ENCODE measurements at regions not wholly inside any gene's neighbourhood (a gene's known extent, or its start where the extent isn't known, plus 50 kb on each side); places are given as distances from the start of the nearest gene placed in this dataset.

GRCh38 chr5:145027286-145027685 lies 807.9 kb downstream of the PRELID2 start:
- ChIA-PET POLR2A (no interaction called here), CTCF (interaction anchor here (0.9 kb wide), 1 partner anchor 11 kb away, joined by 3 read pairs; no protein-coding TSS in a partner anchor)
- no peak overlapping the region for H3K27ac ChIP-seq (ENCODE audit: low read depth, low read length)
- DNase-seq (ENCODE audit: low read depth, low spot score) = no peak
- no peaks in the 10 kb centered on the region for H3K9me3 ChIP-seq (ENCODE audit: control insufficient read depth, insufficient read depth, low read length)
- H3K4me3 ChIP-seq (ENCODE audit: low read depth, low read length) = no peak overlapping the region
- TF ChIP-seq, protein P1, sequence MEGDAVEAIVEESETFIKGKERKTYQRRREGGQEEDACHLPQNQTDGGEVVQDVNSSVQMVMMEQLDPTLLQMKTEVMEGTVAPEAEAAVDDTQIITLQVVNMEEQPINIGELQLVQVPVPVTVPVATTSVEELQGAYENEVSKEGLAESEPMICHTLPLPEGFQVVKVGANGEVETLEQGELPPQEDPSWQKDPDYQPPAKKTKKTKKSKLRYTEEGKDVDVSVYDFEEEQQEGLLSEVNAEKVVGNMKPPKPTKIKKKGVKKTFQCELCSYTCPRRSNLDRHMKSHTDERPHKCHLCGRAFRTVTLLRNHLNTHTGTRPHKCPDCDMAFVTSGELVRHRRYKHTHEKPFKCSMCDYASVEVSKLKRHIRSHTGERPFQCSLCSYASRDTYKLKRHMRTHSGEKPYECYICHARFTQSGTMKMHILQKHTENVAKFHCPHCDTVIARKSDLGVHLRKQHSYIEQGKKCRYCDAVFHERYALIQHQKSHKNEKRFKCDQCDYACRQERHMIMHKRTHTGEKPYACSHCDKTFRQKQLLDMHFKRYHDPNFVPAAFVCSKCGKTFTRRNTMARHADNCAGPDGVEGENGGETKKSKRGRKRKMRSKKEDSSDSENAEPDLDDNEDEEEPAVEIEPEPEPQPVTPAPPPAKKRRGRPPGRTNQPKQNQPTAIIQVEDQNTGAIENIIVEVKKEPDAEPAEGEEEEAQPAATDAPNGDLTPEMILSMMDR (IDR thresholded peaks at IDR 0.05; ENCODE audit: low read depth, low read length) = no peak
- H3K27me3 ChIP-seq (ENCODE audit: control insufficient read depth, insufficient read depth, low read length) = no peaks in the 10 kb centered on the region

- Histone ChIP-seq H3K4me3 (ENCODE audit: low read depth, low read length) (no peak overlapping the region), H3K27me3 (ENCODE audit: control insufficient read depth, insufficient read depth, low read length) (no peaks in the 10 kb centered on the region), H3K9me3 (ENCODE audit: control insufficient read depth, insufficient read depth, low read length) (no peaks in the 10 kb centered on the region), H3K27ac (ENCODE audit: low read depth, low read length) (no peak overlapping the region)
- CTCF ChIA-PET = no interaction called here
- POLR2A ChIA-PET = no interaction called here
- no peak for DNase-seq (ENCODE audit: low read depth, low spot score)
- TF ChIP-seq, protein P1 (IDR thresholded peaks at IDR 0.05; ENCODE audit: low read depth, low read length) = no peak
Measured at GRCh38 chr5:145025775-145026174, 809.4 kb downstream of the PRELID2 start.

DNA sequence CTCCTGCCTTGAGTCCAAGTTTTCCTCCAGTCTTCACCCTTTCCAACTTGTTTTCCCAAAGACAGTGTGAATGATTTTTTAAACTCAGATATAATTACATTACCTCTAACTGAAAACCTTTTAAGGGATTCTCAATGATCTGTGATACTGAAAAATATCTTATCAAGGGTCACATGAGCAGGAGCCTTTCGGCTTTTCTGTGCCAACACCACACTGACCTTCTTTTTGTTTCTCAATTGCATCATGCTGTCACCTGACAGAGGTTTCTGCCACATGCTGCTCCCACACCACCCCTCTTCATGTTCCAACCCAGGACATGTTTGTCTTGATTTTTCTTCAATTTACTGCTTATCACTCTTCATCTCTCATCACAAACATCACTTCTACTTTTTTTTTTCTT lies 820.0 kb downstream of the PRELID2 start:
- POLR2A ChIA-PET = no interaction called here

DNA sequence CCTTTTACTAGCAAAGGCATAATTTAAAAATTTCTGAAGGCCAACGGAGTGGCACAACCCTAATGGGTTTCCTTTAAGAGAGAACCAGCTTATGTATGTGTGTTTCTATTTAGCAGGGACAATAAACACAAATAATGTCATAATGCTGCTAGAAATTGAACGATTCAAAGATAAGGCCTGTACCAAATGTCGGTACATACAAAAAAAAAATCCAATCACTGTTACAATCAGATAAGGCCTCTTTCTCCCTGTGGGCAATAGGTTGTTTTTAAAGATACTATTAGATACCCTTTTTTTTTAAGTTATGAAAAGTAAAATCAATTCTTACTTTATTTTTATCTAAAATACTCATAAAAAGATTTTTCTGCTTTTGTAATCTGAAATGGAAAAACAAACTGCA lies 821.0 kb downstream of the PRELID2 start:
- no peaks in the 10 kb centered on the region for H3K27me3 ChIP-seq (ENCODE audit: control insufficient read depth, insufficient read depth, low read length)
- no peak for DNase-seq (ENCODE audit: low read depth, low spot score)
- H3K9me3 ChIP-seq (ENCODE audit: control insufficient read depth, insufficient read depth, low read length) = no peaks in the 10 kb centered on the region
- CTCF ChIA-PET = no interaction called here
- H3K4me3 ChIP-seq (ENCODE audit: low read depth, low read length) = no peak overlapping the region
- POLR2A ChIA-PET = no interaction called here
- no peak overlapping the region for H3K27ac ChIP-seq (ENCODE audit: low read depth, low read length)
- TF ChIP-seq, protein P1 (IDR thresholded peaks at IDR 0.05; ENCODE audit: low read depth, low read length) = no peak

More for the DNA sequence above, 820.0 kb downstream of the PRELID2 start:
- TF ChIP-seq, protein P1 (IDR thresholded peaks at IDR 0.05; ENCODE audit: low read depth, low read length) = no peak
- Histone ChIP-seq H3K4me3 (ENCODE audit: low read depth, low read length) (no peak overlapping the region), H3K27ac (ENCODE audit: low read depth, low read length) (no peak overlapping the region), H3K27me3 (ENCODE audit: control insufficient read depth, insufficient read depth, low read length) (no peaks in the 10 kb centered on the region), H3K9me3 (ENCODE audit: control insufficient read depth, insufficient read depth, low read length) (no peaks in the 10 kb centered on the region)
- CTCF ChIA-PET = interaction anchor here (0.6 to 1.5 kb wide), 2 partner anchors 12 to 332 kb away, joined by 3 read pairs; no protein-coding TSS in a partner anchor
- no peak for DNase-seq (ENCODE audit: low read depth, low spot score)

GRCh38 chr5:145010834-145011233 lies 824.3 kb downstream of the PRELID2 start:
- Histone ChIP-seq H3K4me3 (ENCODE audit: low read depth, low read length) (no peak overlapping the region), H3K27me3 (ENCODE audit: control insufficient read depth, insufficient read depth, low read length) (no peaks in the 10 kb centered on the region), H3K9me3 (ENCODE audit: control insufficient read depth, insufficient read depth, low read length) (no peaks in the 10 kb centered on the region), H3K27ac (ENCODE audit: low read depth, low read length) (no peak overlapping the region)
- TF ChIP-seq, protein P1 (IDR thresholded peaks at IDR 0.05; ENCODE audit: low read depth, low read length) = no peak
- DNase-seq (ENCODE audit: low read depth, low spot score) = no peak
- POLR2A ChIA-PET = no interaction called here
- CTCF ChIA-PET = no interaction called here

All from AG04450 (cell line).